ENCODE measurements at regions not wholly inside any gene's neighbourhood (a gene's known extent, or its start where the extent isn't known, plus 50 kb on each side); places are given as distances from the start of the nearest gene placed in this dataset.

- TF ChIP-seq ARNTL (CRISPR knock-in tag; IDR thresholded peaks at IDR 0.05; ENCODE audit: borderline replicate concordance, low read depth), result no peak
- TF ChIP-seq ZNF70 (CRISPR knock-in tag; IDR thresholded peaks at IDR 0.05), result no peak
- no peak for TF ChIP-seq OSR1 (CRISPR knock-in tag; IDR thresholded peaks at IDR 0.05)
Measured at GRCh38 chr10:46229144-46229563, 57.6 kb upstream of the ANTXRL start (continued).

GRCh38 chr10:46230615-46231014 lies 56.2 kb upstream of the ANTXRL start:
- no peak for ATAC-seq
- no peak for TF ChIP-seq SNAI2 (CRISPR knock-in tag; IDR thresholded peaks at IDR 0.05)
- TF ChIP-seq ARNTL (CRISPR knock-in tag; IDR thresholded peaks at IDR 0.05; ENCODE audit: borderline replicate concordance, low read depth), result no peak
- no peak for TF ChIP-seq GLIS3 (CRISPR knock-in tag; IDR thresholded peaks at IDR 0.05)
- no peak for TF ChIP-seq CSDC2 (CRISPR knock-in tag; IDR thresholded peaks at IDR 0.05)
- no peak for TF ChIP-seq ZNF565 (CRISPR knock-in tag; conservative IDR thresholded peaks at IDR 0.05; ENCODE audit: low read depth)
- TF ChIP-seq RARB (CRISPR knock-in tag; IDR thresholded peaks at IDR 0.05), result no peak
- no peak for TF ChIP-seq POU6F1 (CRISPR knock-in tag; IDR thresholded peaks at IDR 0.05; ENCODE audit: borderline replicate concordance, low read depth)
- TF ChIP-seq, protein P1, sequence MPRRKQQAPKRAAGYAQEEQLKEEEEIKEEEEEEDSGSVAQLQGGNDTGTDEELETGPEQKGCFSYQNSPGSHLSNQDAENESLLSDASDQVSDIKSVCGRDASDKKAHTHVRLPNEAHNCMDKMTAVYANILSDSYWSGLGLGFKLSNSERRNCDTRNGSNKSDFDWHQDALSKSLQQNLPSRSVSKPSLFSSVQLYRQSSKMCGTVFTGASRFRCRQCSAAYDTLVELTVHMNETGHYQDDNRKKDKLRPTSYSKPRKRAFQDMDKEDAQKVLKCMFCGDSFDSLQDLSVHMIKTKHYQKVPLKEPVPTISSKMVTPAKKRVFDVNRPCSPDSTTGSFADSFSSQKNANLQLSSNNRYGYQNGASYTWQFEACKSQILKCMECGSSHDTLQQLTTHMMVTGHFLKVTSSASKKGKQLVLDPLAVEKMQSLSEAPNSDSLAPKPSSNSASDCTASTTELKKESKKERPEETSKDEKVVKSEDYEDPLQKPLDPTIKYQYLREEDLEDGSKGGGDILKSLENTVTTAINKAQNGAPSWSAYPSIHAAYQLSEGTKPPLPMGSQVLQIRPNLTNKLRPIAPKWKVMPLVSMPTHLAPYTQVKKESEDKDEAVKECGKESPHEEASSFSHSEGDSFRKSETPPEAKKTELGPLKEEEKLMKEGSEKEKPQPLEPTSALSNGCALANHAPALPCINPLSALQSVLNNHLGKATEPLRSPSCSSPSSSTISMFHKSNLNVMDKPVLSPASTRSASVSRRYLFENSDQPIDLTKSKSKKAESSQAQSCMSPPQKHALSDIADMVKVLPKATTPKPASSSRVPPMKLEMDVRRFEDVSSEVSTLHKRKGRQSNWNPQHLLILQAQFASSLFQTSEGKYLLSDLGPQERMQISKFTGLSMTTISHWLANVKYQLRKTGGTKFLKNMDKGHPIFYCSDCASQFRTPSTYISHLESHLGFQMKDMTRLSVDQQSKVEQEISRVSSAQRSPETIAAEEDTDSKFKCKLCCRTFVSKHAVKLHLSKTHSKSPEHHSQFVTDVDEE (CRISPR knock-in tag; IDR thresholded peaks at IDR 0.05), result no peak
- TF ChIP-seq, protein P2, sequence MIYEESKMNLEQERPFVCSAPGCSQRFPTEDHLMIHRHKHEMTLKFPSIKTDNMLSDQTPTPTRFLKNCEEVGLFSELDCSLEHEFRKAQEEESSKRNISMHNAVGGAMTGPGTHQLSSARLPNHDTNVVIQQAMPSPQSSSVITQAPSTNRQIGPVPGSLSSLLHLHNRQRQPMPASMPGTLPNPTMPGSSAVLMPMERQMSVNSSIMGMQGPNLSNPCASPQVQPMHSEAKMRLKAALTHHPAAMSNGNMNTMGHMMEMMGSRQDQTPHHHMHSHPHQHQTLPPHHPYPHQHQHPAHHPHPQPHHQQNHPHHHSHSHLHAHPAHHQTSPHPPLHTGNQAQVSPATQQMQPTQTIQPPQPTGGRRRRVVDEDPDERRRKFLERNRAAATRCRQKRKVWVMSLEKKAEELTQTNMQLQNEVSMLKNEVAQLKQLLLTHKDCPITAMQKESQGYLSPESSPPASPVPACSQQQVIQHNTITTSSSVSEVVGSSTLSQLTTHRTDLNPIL (CRISPR knock-in tag; IDR thresholded peaks at IDR 0.05; ENCODE audit: low read depth), result no peak
- TF ChIP-seq OSR1 (CRISPR knock-in tag; IDR thresholded peaks at IDR 0.05), result no peak
- TF ChIP-seq, protein P3, sequence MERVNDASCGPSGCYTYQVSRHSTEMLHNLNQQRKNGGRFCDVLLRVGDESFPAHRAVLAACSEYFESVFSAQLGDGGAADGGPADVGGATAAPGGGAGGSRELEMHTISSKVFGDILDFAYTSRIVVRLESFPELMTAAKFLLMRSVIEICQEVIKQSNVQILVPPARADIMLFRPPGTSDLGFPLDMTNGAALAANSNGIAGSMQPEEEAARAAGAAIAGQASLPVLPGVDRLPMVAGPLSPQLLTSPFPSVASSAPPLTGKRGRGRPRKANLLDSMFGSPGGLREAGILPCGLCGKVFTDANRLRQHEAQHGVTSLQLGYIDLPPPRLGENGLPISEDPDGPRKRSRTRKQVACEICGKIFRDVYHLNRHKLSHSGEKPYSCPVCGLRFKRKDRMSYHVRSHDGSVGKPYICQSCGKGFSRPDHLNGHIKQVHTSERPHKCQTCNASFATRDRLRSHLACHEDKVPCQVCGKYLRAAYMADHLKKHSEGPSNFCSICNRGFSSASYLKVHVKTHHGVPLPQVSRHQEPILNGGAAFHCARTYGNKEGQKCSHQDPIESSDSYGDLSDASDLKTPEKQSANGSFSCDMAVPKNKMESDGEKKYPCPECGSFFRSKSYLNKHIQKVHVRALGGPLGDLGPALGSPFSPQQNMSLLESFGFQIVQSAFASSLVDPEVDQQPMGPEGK (CRISPR knock-in tag; IDR thresholded peaks at IDR 0.05; ENCODE audit: borderline replicate concordance), result no peak
- TF ChIP-seq TCF4 (CRISPR knock-in tag; IDR thresholded peaks at IDR 0.05; ENCODE audit: borderline replicate concordance), result no peak
- TF ChIP-seq CSRNP3 (CRISPR knock-in tag; IDR thresholded peaks at IDR 0.05), result no peak
- no peak for TF ChIP-seq ZFP30 (CRISPR knock-in tag; IDR thresholded peaks at IDR 0.05)
- no peak for TF ChIP-seq ISL1 (CRISPR knock-in tag; IDR thresholded peaks at IDR 0.05)
- no peak for TF ChIP-seq ZC3H10 (CRISPR knock-in tag; IDR thresholded peaks at IDR 0.05)
- no peak for TF ChIP-seq BACH2 (CRISPR knock-in tag; IDR thresholded peaks at IDR 0.05; ENCODE audit: borderline replicate concordance)

DNA sequence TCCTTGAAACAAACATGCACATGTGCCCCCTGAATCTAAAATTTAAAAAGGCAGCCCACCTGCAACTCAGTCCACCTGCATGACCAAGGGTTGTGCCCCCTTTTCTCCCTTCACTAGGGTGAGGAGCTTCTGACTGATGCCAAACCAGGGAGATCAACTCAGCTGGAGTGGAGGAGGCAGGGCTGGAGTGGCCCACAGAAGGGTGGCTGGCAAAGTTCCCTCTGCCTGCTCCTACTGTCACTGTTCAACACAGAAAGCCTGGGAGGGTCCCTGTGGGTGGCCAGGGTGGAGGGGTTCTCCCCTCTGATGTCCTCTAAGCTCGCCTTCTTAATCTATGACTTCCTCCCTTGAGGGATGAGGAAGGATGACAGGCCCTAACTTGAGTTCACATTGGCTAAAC lies 55.7 kb upstream of the ANTXRL start:
- no peak for ATAC-seq
- TF ChIP-seq ZFP3 (CRISPR knock-in tag; IDR thresholded peaks at IDR 0.05) (no peak), BACH2 (CRISPR knock-in tag; IDR thresholded peaks at IDR 0.05; ENCODE audit: borderline replicate concordance) (no peak)

DNA sequence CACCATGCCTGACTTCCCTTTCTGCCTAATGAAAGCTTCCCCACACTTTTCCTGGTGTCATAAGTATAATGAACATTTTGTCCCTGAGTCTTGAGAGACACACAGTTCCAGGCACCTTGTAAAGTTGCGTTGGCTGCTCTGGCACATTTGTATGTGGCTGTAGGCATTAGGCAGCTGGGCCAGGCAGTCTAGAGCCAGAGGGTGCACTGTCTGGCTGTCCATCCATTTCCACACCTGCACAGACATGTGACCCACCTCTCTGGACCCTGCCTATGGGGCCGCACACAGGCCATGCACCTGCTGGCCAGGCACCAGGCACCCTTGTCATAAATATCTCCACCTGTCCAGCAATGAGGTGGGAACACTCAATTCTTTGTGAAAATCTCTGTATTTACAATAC lies 54.7 kb upstream of the ANTXRL start:
- ATAC-seq, result no peak
- TF ChIP-seq RARB (CRISPR knock-in tag; IDR thresholded peaks at IDR 0.05) (no peak), PPARA (CRISPR knock-in tag; IDR thresholded peaks at IDR 0.05; ENCODE audit: borderline replicate concordance) (no peak), ESRRG (CRISPR knock-in tag; IDR thresholded peaks at IDR 0.05) (no peak), ZNF70 (CRISPR knock-in tag; IDR thresholded peaks at IDR 0.05) (no peak), SNAI2 (CRISPR knock-in tag; IDR thresholded peaks at IDR 0.05) (no peak), ZFP30 (CRISPR knock-in tag; IDR thresholded peaks at IDR 0.05) (no peak), ZNF8 (CRISPR knock-in tag; IDR thresholded peaks at IDR 0.05) (no peak), POU6F1 (CRISPR knock-in tag; IDR thresholded peaks at IDR 0.05; ENCODE audit: borderline replicate concordance, low read depth) (no peak)
- TF ChIP-seq, protein P2 (CRISPR knock-in tag; IDR thresholded peaks at IDR 0.05; ENCODE audit: low read depth), result no peak
